Forelimb muscle (tissue), 1 donor: ENCODE measurements at regions not wholly inside any gene's neighbourhood (a gene's known extent, or its start where the extent isn't known, plus 50 kb on each side); places are given as distances from the start of the nearest gene placed in this dataset.

Source experiments
- DNase-seq: peaks from one replicate; pipeline ENCODE4 v3.0.0-alpha.2; 2013; ENCODE audit warnings: low read depth

DNA sequence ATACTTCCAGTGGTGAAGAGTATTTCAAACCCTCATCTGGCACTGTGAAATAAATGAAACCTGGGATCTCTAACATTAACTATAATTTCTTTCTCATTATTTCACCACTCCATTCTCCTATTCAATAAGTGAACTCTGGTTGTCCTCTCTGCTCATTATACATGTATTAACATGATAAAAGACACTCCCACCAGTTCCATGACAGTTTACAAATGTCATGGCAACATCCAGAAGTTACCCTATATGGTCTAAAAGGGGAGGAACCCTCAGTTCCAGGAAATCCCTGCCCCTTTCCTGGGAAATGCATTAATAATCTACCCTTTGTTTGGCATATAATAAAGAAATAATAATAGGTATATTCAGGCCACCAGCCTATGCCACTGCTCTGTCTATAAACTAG lies 62.7 kb upstream of the BRINP3 start:
- DNase-seq, result no peak

DNA sequence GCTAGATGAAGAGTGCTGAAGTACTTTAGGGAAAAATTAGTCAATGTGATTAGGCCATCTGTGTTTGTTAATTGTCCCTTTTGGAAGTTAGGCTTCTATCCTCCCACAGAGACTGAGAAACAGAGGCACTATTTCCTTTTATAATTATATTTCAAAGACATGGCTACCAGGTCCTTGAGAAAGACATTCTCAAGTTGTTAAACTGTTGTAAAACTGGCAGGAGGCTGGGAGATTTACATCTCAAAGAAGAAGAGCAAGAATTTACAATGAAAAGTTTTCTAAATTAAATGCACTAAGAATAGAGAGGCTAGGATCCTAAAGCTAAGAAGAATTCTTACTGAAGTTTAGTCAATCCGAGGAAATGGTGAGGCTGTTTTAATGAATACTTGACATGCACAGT lies 74.0 kb upstream of the BRINP3 start:
- DNase-seq, result no peak

DNA sequence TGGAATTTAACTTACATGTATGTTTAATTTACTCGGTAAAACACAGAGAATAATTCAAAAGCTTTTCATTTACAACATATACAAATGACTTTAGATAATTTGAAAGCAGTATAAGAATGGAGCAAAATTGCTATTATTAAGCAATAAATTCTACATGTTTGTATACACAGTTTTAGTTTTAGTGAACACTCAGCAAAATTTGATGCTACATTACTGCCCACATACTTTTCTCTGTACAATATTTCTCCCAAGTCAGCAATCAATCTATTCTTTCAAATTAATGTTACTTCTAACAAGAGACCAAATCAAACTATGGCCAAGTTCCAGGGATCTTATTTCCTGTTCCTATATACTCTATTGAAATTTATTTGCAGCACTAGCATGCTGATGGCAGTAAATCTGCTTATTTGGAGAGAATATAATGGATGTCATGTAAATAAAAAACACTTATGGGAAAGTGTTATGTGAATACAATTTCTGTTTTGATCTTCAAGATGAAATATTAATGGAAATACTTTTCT lies 82.6 kb upstream of the BRINP3 start:
- DNase-seq, result no peak

DNA sequence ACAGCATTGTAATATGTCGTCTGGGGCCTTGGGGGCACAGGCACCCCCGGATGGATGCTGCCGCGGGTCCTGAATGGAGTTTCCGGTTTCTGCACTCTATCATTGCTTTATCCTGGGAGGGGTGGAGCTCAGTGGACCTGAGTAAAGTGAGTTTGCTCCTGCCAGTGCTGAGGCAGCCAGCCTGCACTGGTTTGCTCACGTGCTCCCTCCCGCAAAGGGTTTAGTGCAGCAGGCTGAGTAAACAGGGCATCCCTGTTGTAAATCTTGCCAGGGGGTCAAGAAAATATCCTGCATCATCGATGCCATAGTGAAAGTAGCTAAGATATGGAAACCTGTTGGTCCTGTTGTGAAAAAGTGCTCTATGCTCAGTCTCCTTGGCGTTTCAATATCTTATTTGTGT lies 85.6 kb upstream of the BRINP3 start:
- no peak for DNase-seq

DNA sequence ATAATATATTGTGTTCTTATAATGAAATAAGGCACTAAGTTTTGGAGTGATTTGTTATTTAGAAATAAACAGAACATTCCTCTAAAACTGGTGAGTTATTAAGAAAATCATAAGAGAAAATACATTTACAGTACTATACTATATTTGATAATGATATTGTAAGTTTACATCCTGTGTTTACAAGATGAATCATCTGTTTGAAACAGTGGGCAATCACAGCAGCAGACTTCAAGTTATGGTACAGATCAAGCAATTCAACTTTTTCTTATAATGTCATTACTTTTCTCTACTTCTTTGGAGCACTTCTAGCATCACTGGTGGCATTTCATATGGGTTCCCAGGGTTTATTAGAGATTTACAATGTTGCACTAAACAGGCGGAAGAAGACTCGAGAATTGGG lies 86.5 kb upstream of the BRINP3 start:
- no peak for DNase-seq

DNA sequence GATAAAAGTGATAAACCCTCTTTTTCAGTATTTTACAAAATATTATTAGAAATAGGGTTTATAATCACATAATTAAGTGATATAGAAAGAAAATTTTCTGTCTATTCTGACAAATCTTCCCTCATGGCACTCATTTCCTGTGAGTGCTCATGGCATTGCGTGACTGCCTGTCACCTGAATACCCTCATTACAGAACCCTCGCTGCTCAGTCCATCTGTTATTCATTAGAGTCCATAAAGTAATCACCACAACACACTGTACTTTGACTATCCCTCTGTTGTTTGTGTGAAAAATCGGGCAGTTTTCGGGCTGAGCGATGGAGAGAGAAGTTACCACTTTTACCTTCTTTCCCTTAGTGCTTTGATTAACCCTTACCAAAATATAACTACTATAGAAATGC lies 100.4 kb upstream of the BRINP3 start:
- no peak for DNase-seq

DNA sequence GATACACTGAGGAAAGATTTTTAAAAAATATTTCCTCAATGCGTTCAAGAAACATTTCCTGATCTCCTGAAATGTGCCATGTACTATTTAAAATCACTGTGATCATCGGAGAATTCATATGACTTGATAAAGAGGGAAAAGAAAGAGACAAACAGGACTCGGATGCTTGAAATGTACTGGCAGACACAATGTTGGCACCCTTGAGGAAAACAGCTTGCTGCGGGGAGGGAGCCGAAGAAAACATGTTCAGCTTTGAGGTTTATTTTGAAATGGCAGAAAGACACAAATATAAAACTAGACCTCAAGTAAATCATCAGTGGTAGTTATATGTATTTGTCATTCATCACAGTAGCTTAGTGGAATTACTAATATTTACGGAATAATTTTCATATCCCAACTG lies 100.9 kb upstream of the BRINP3 start:
- no peak for DNase-seq

DNA sequence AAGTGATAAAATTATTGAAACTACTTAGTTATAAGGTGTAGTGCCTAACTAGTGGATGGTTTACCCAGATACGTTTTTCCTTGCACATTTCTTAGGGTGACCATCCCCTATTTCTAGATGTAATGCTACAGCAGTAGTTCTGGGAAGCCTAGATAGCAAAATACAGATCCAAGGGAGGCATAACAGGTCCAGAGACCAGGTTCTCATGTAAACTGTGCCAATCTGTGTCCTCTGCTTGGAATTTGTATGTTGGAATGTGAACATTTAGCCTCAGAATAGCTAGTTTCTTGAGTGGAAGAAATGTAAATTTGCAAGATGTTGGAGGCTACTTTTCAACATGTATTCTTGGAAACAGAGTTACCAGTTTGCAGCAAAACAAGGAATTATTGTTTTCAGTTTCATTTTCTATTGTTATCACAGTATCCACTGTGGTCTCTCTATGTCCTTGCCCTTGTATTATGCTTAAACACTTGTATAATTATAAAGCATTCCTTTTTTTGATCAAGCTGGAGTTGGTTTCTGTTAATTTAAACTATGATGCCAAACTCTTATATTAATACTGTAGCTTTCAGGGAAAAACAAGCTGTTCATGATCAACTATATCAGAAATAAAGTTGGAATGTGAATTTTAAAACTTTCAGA lies 102.0 kb upstream of the BRINP3 start:
- DNase-seq, result no peak

DNA sequence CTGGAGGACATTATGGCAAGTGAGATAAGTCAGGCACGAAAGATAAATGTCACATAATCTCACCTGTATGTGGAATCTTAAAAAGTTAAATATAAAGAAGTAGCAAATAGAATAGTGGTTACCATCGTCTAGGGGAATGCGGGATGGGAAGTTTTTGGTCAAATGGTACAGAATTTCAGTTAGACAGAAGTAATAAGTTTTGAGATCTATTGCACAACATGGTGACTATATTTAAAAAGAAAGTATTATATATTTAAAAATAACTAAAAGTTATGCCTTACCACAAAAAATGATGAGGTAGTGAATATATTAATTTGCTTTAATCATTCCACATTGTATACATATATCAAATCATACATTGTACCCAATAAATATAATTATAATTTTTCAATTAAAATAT lies 106.2 kb upstream of the BRINP3 start:
- no peak for DNase-seq

DNA sequence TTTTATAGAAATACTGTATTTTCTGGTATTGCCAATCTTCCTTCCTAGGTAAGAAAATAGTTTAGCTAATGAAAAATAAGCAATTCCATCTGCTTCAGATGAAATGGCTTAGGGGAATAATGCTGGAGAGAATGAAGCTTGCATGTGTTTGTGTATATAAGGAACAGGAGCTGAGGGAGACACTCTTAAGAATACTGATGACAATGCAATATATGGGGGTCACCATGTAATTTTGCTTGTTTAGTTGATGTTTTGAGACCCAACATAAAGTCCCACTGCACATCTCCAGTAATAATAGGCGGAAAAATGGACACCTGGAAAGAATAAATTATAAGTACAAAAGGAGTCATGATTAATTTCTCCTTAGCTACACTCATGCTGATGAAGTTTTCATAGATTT lies 110.8 kb upstream of the BRINP3 start:
- DNase-seq, result no peak

DNA sequence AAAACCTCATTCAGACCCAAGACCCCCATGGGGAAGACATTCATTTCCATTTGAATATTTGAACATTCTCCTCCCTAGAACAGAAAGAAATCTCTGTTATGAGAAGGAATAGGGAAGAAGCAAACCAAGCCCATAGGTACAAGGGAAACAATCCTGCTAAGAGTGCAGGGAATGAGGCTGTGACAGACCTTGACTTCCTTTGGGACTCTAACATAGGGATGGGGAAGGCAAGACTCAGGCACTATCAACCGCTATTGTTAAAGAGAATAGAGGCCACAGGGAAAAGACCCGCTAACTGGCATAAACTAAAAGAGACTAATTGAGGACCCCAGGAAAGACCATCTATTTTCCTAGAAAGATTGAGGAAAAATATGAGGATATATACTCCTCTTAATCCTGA lies 117.8 kb upstream of the BRINP3 start:
- no peak for DNase-seq

DNA sequence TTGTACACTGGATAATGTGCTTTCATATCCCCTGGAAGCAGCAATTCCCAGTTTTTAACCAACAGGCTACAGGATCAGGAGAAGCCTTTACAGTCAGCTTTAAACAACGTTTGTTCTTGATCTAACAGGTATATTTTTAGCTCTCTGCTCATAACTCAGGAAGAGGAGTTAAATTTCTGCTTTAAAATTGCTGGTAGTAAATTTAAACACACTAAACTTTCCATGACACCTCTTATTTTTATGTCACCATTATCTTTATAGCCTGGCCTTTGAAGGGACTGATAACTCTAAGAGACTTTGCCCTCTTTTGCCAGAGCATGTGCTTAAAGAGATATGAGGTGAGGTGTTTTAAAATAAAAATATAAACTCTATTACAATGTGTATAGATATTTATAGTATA lies 119.6 kb upstream of the BRINP3 start:
- DNase-seq, result no peak

DNA sequence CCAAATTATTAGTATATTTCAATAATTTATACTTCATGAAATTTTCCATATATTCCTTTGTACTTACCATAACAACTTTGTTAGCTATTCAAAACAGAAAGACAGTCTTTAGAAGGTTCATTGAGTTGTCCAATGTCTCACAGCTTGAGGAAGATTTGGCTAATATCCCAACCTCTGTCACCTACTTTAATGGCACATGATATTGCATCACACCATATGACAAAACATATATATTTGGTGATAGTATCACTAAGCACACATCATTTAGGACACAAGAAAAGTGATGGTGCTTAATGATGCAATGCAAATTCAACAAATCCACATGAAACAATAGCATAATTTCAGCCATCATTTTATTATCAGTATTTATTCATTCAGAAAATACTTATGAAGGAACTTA lies 122.0 kb upstream of the BRINP3 start:
- no peak for DNase-seq

DNA sequence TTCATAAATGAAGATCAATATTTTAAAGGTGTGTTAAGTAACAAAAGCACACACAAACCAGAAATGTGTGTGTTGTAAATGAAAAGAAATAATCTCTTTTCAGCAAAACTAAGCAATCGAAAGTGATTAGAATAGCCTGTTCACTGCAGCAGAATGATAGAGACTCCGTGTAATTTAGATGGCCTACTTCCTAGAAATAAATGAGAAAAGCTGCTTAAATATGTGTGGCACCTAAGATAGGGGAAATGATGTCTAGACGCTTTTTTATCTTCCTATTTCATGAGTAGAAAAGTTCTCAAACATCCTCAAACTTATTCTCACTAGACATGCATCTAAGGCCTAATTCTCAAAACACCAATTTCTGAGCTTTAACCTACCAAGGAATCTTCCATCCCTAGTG lies 124.7 kb upstream of the BRINP3 start:
- no peak for DNase-seq

DNA sequence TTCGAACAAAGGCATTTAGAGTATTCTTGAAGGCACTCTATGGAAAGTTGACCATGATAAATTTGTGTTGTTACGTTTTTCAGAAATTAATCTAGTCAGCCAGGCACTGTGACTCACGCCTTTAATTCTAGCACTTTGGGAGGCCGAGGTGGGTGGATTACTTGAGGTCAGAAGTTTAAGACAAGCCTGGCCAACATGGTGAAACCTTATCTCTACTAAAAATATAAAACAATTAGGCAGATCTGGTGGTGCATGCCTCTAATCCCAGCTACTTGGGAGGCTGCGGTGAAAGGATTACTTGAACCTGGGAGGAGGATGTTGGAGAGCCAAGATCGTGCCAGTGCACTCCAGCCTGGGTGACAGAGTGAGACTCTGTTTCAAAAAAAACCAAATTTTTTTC lies 130.6 kb upstream of the BRINP3 start:
- no peak for DNase-seq

DNA sequence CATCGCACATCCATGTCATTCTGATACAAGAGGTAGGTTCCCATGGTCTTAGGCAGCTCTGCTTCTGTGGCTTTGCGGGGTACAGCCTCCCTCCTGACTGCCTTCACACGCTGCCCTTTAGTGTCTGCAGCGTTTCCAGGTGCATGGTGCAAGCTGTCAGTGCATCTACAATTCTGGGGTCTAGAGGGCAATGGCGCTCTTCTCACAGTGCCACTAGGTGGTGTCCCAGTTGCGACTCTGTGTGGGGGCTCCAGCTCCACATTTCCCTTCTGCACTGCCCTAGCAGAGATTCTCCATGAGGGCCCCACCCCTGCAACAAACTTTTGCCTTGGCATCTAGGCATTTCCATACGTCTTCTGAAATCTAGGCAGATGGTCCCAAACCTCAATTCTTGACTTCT lies 138.2 kb upstream of the BRINP3 start:
- no peak for DNase-seq

DNA sequence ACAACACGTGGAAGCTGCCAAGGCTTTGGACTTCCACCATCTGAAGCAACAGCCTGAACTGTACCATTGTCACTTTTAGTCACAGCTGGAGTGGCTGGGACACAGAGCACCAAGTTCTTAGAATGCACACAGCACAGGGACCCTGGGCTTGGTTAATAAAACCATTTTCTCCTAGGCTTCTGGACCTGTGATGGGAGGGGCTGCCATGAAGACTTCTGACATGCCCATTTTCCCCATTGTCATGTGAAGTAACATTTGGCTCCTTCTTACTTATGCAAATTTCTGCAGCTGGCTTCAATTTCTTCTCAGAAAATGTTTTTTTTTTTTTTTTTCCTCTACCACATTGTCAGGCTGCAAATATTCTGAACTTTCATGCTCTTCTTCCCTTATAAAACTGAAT lies 138.6 kb upstream of the BRINP3 start:
- DNase-seq, result no peak

DNA sequence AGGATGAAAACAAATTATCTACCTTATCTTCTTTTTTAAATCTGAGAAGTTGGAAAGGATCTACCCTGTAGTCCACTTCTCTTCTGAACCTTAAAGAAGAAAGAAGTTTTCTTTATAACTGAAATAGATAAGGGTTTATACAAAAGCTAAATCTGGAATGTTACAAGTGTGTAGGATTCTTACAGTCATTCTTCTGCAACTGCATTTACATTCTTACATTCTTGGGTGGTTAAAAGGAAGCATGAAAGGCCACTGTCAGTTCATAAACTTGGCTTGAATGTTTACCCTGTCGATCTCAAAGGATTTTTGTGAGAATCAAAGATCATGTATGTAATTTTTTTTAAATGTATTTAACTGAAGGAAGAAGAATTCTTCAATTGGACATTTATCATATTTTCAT lies 142.1 kb upstream of the BRINP3 start:
- DNase-seq, result no peak

DNA sequence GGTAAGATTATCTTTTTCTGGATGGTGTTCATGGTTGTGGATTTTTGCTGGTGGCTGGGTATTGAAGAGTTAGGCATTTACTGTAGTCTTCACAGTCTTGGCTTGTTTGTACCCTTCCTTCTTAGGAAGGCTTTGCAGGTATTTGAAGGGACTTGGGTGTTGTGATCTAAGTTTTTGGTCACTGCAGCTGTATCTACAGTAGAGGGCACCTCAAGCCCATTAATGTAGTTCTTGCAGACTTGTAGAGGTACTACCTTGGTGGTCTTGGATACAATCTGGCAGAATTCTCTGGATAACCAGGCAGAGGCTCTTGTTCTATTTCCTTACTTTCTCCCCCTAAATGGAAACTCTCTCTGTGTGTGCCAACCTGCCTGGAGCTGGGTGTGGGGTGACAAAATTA lies 155.8 kb upstream of the BRINP3 start:
- no peak for DNase-seq

DNA sequence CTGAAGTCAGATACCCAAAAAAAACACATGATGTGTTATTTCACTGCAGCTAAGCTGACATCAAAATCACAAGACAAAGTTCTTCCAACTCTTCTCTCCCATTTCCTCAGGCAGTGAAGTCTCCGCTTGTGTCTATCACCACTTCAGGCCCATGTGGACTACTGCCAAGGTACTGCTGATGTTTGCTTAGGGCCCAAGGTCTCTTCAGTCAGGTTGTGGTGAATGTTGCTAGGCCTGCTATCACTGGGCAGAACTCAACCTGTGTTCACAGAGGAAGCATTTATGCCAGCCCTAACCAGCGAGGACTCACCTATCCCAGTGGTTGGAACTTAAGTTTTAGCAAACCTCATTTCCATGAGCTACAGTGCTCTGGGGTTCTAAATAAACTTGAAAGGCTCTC lies 156.5 kb upstream of the BRINP3 start:
- no peak for DNase-seq

DNA sequence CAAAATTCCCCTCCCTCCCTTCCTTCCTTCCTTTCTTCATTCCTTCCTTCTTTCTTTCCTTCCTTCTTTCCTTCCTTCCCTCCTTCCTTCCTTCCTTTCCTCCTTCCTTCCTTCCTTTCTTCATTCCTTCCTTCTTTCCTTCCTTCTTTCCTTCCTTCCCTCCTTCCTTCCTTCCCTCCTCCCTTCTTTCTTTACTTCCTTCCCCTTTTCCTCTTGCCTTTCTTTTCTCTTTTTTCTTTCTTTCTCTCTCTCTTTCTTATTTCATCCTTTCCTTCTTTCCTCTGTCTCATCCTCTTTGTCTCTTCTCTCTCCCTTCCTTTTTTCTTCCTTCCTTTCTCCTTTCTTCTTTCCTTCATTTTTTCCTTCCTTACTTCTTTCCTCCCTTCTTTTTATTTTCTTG lies 171.9 kb upstream of the BRINP3 start:
- DNase-seq, result no peak

DNA sequence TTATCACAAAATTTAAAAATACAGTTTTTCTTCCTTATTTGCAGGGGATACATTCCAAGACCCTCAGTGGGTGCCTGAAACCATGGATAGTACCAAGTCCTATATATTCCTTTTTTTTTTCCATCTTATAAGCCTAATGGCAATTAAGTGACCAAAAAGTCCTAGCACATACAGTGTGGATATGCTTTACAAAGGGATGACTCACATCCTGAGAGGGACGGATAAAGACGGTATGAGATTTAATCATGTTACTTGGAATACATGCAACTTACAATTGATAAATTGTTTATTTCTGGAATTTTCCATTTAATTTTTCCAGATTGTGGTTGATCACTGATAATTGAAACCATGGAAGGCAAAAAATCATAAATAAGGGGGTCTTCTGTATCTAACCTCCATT lies 181.2 kb upstream of the BRINP3 start:
- no peak for DNase-seq

DNA sequence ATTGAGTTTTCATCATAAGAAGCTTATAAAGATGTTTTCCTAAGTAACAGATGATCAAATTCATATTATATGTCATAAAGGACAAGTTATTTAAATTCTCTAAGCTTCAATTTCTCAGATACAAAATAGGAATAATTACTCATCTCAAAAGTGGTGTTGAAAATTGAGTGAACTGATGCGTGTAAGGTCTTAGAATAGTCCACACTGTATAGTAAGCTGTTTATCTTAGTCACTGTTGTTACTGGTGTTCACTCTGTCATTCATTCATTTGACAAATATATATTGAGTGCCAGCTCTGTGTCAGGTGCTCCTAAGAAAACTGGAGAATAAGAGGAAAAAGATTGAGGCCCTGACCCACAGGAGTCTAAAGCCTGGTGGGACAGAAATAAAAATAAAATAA lies 186.3 kb upstream of the BRINP3 start:
- DNase-seq, result no peak

DNA sequence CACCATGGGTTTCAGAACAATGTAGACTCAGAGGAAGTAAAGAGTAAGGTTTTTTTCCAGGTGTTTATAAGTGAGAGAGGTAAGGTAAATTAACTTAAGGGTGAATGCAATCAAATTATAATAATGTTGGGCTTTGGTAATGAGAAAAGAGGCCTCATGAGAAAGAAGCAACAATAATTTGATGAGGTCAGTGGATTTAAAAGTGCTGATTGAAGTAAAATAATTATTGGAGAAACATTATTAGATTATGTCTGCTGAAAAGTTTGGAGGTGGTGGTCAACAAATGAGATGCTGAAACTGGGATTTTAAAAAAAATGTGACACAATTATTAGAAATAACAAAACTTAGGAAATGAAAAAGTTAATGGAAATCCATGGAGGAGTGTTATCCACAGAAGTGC lies 187.4 kb upstream of the BRINP3 start:
- DNase-seq, result no peak

DNA sequence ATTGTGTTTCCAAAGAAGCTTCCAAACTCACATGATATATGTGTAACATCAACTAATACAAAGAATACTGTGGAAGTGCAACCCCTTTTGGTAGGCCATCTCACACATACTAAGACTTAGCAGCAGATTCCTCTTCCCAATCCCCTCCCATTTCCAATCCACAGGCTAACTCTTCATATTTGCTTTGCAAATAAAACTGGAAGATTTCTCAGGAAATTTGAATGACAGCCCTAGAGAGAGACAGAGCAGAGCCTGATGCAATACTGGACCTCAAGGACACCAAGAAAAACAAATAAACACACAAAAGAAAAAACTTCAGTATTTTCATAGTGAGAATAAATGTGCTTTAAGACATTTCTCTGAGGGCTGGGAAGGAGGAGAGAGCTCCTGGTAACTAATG lies 190.2 kb upstream of the BRINP3 start:
- no peak for DNase-seq
